OCI-LY3 (cell line): ENCODE measurements at regions not wholly inside any gene's neighbourhood (a gene's known extent, or its start where the extent isn't known, plus 50 kb on each side); places are given as distances from the start of the nearest gene placed in this dataset.

Experiments used
- H2AFZ ChIP-seq: fragments of 200-600, 300-600 bp; shearing (Covaris generic); 2 replicates; pipeline ENCODE4 v1.6.0; 2014; ENCODE audit warnings: antibody characterized with exemption, low read depth, low read length
- H3K27ac ChIP-seq: fragments of 200-600, 300-600 bp; sonication (generic); 2 replicates; pipeline ENCODE4 v1.5.1; 2014; ENCODE audit warnings: mild to moderate bottlenecking, low read length, moderate library complexity, mixed read lengths
- H3K27me3 ChIP-seq: fragments of 200-600, 300-600 bp; sonication (generic); 2 replicates; pipeline ENCODE4 v1.6.1; 2014; ENCODE audit warnings: low read depth, low read length, mixed read lengths
- H3K36me3 ChIP-seq: fragments of 200-600, 300-600 bp; sonication (generic); replicated peaks from 2 replicates; pipeline ENCODE3; 2014; ENCODE audit warnings: low read depth, low read length, mixed read lengths
- H3K4me1 ChIP-seq: fragments of 300-600, 200-600 bp; sonication (generic); 2 replicates; pipeline ENCODE4 v1.6.1; 2014; ENCODE audit warnings: low read length, mixed read lengths
- H3K4me2 ChIP-seq: fragments of 200-600, 300-600 bp; sonication (generic); 2 replicates; pipeline ENCODE4 v1.6.1; 2014; ENCODE audit warnings: low read length, mixed read lengths
- H3K4me3 ChIP-seq: fragments of 300-600, 200-600 bp; sonication (generic); 2 replicates; pipeline ENCODE4 v1.5.1; 2014; ENCODE audit warnings: antibody characterized with exemption, mild to moderate bottlenecking, low read length, moderate library complexity
- H3K79me2 ChIP-seq: fragments of 300-600, 200-600 bp; shearing (Covaris generic); 2 replicates; pipeline ENCODE4 v1.6.1; 2014; ENCODE audit warnings: mild to moderate bottlenecking, low read length, mixed read lengths
- H3K9ac ChIP-seq: fragments of 300-600, 200-600 bp; shearing (Covaris generic); 2 replicates; pipeline ENCODE4 v1.6.0; 2014; ENCODE audit warnings: mild to moderate bottlenecking, low read length, moderate library complexity
- H3K9me3 ChIP-seq: fragments of 200-600, 300-600 bp; shearing (Covaris generic); 2 replicates; pipeline ENCODE4 v1.6.1; 2014; ENCODE audit warnings: low read length, mixed read lengths; ENCODE audit not compliant: insufficient read depth
- H4K20me1 ChIP-seq: fragments of 200-600, 300-600 bp; sonication (generic); 2 replicates; pipeline ENCODE4 v1.6.1; 2016; ENCODE audit warnings: low read length, mixed read lengths; ENCODE audit not compliant: insufficient read depth
- CTCF ChIP-seq: fragments of 200-600, 300-600 bp; sonication (generic); IDR thresholded peaks from 2 replicates; pipeline ENCODE4 v1.5.1; 2014; ENCODE audit warnings: antibody characterized with exemption, low read length, low read depth
- EZH2phosphoT487 ChIP-seq: fragments of 200-600 bp; shearing (Covaris generic); IDR thresholded peaks from 2 replicates; pipeline ENCODE4 v1.6.1; 2018; ENCODE audit warnings: antibody characterized with exemption, mixed run types, low read depth

GRCh38 chr3:4138150-4138785, 164.9 kb upstream of the SETMAR start:
- TF ChIP-seq CTCF = no peak
- TF ChIP-seq EZH2phosphoT487 = no peak
- Histone ChIP-seq H3K4me2 (no peak overlapping the region), H2AFZ (no peak overlapping the region), H3K36me3 (no peaks in the 10 kb centered on the region), H3K4me1 (no peaks in the 10 kb centered on the region), H3K27me3 (peaks cover 12% of the 10 kb centered on the region; the same call in 1 of the 2 replicates), H3K4me3 (no peak overlapping the region), H3K27ac (no peak overlapping the region), H3K79me2 (no peaks in the 10 kb centered on the region), H3K9me3 (no peaks in the 10 kb centered on the region), H3K9ac (no peak overlapping the region), H4K20me1 (no peaks in the 10 kb centered on the region)

GRCh38 chr3:4138786-4139431, 164.3 kb upstream of the SETMAR start:
- H3K27ac ChIP-seq = no peak overlapping the region
- peaks cover 12% of the 10 kb centered on the region; the same call in 1 of the 2 replicates for H3K27me3 ChIP-seq
- H3K4me2 ChIP-seq = no peak overlapping the region
- H3K4me1 ChIP-seq = no peaks in the 10 kb centered on the region
- TF ChIP-seq EZH2phosphoT487 (no peak), CTCF (no peak)
- H3K9me3 ChIP-seq = no peaks in the 10 kb centered on the region
- H3K36me3 ChIP-seq = no peaks in the 10 kb centered on the region
- no peak overlapping the region for H3K4me3 ChIP-seq
- no peak overlapping the region for H3K9ac ChIP-seq
- H4K20me1 ChIP-seq = no peaks in the 10 kb centered on the region
- no peak overlapping the region for H2AFZ ChIP-seq
- no peaks in the 10 kb centered on the region for H3K79me2 ChIP-seq

- Histone ChIP-seq H3K4me3 (no peak overlapping the region), H3K36me3 (no peaks in the 10 kb centered on the region), H3K4me1 (no peaks in the 10 kb centered on the region), H3K9me3 (no peaks in the 10 kb centered on the region), H3K27ac (no peak overlapping the region), H4K20me1 (no peaks in the 10 kb centered on the region), H3K9ac (no peak overlapping the region), H2AFZ (no peak overlapping the region), H3K79me2 (no peaks in the 10 kb centered on the region), H3K4me2 (no peak overlapping the region), H3K27me3 (peaks cover 12% of the 10 kb centered on the region; the same call in 1 of the 2 replicates)
- TF ChIP-seq EZH2phosphoT487 (no peak), CTCF (no peak)
Observed at GRCh38 chr3:4139462-4140140, 163.6 kb upstream of the SETMAR start.

GRCh38 chr3:4140921-4141320, 162.2 kb upstream of the SETMAR start:
- Histone ChIP-seq H3K36me3 (no peaks in the 10 kb centered on the region), H3K9me3 (no peaks in the 10 kb centered on the region), H3K79me2 (no peaks in the 10 kb centered on the region), H2AFZ (no peak overlapping the region), H3K4me3 (no peak overlapping the region), H3K27me3 (peaks cover 12% of the 10 kb centered on the region; the same call in 1 of the 2 replicates), H4K20me1 (no peaks in the 10 kb centered on the region), H3K27ac (no peak overlapping the region), H3K4me2 (no peak overlapping the region), H3K4me1 (no peaks in the 10 kb centered on the region), H3K9ac (no peak overlapping the region)
- no peak for TF ChIP-seq CTCF
- no peak for TF ChIP-seq EZH2phosphoT487
